PC-9 (cell line): ENCODE measurements at regions not wholly inside any gene's neighbourhood (a gene's known extent, or its start where the extent isn't known, plus 50 kb on each side); places are given as distances from the start of the nearest gene placed in this dataset.

Source experiments
- EZH2 ChIP-seq: fragments of 200-600 bp; sonication (generic); IDR thresholded peaks from 2 replicates; pipeline ENCODE4 v1.8.0; 2017; ENCODE audit warnings: antibody characterized with exemption, low read depth
- TF ChIP-seq, protein P1 (sequence below): fragments of 200-600 bp; sonication (generic); conservative IDR thresholded peaks from 2 replicates; pipeline ENCODE4 v1.6.1; 2017; ENCODE audit warnings: mixed run types, antibody characterized with exemption, mild to moderate bottlenecking, moderate library complexity

DNA sequence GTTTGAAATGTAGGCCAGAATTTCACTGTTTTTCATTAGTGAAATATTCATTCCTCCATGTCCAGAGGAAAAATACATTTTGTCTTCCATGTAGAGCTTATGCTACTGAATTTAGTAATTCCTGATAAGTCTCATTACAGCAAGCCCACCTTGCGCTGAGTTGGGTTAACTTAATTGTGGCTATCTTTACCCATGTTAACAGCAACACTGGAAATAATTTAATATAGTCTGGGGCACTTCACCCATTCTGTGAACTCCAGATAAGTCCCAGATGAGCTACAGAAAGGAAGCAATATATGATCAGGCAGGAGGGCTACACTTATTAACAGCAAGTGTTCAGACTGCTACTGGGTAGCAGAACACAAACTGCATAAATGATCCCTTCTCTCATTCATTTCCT, 270.1 kb upstream of the CNTN4 start:
- TF ChIP-seq, protein P1, sequence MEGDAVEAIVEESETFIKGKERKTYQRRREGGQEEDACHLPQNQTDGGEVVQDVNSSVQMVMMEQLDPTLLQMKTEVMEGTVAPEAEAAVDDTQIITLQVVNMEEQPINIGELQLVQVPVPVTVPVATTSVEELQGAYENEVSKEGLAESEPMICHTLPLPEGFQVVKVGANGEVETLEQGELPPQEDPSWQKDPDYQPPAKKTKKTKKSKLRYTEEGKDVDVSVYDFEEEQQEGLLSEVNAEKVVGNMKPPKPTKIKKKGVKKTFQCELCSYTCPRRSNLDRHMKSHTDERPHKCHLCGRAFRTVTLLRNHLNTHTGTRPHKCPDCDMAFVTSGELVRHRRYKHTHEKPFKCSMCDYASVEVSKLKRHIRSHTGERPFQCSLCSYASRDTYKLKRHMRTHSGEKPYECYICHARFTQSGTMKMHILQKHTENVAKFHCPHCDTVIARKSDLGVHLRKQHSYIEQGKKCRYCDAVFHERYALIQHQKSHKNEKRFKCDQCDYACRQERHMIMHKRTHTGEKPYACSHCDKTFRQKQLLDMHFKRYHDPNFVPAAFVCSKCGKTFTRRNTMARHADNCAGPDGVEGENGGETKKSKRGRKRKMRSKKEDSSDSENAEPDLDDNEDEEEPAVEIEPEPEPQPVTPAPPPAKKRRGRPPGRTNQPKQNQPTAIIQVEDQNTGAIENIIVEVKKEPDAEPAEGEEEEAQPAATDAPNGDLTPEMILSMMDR = no peak
- no peak for TF ChIP-seq EZH2
